ENCODE measurements at regions not wholly inside any gene's neighbourhood (a gene's known extent, or its start where the extent isn't known, plus 50 kb on each side); places are given as distances from the start of the nearest gene placed in this dataset.

DNA sequence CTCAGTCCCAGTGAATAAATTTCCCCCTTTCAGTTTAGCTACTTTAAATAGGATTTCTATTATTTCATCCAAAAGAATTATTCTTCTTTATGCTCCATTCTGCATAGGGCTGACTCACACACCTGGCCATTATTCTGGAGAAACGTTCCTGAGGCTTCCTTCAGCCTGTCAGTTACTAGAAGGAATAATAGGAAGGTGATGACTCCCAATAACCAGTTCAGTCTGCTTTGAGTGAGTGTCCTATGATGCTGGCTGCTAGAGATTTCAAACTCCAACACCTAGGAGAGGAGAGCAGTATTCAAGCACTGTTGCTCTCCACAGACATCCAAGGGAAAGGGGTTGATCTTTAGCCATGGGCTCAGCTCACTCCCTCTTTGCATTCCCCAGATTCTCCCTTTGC, 117.8 kb downstream of the KCTD12 start:
- TF ChIP-seq, protein P1, sequence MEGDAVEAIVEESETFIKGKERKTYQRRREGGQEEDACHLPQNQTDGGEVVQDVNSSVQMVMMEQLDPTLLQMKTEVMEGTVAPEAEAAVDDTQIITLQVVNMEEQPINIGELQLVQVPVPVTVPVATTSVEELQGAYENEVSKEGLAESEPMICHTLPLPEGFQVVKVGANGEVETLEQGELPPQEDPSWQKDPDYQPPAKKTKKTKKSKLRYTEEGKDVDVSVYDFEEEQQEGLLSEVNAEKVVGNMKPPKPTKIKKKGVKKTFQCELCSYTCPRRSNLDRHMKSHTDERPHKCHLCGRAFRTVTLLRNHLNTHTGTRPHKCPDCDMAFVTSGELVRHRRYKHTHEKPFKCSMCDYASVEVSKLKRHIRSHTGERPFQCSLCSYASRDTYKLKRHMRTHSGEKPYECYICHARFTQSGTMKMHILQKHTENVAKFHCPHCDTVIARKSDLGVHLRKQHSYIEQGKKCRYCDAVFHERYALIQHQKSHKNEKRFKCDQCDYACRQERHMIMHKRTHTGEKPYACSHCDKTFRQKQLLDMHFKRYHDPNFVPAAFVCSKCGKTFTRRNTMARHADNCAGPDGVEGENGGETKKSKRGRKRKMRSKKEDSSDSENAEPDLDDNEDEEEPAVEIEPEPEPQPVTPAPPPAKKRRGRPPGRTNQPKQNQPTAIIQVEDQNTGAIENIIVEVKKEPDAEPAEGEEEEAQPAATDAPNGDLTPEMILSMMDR (IDR thresholded peaks at IDR 0.05; ENCODE audit: low read depth, low read length, missing control alignments): no peak
- no peak overlapping the region for H3K4me3 ChIP-seq (ENCODE audit: low read depth, low read length)
- DNase-seq (ENCODE audit: low read depth): no peak

DNA sequence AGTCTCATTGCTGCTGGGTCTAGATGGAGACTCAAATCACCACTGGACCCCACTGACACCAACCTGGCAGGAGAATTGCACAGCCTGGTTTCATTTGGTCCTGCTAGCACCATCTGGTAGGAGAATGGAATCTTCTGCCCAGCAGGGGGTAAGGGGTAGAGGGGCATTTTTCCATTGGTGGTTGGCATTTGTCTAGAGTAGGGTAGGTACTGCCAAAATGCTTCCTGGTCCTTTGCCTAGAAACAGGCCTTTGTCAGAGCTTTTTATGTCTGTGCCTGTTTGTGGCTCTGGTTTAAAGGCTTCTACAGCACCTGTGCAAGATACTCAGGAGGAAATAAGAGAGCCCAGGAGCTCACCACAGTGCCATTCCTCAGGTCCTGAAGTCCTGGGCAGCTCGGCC, 121.3 kb downstream of the KCTD12 start:
- TF ChIP-seq, protein P1 (IDR thresholded peaks at IDR 0.05; ENCODE audit: low read depth, low read length, missing control alignments): no peak
- H3K4me3 ChIP-seq (ENCODE audit: low read depth, low read length): no peak overlapping the region
- DNase-seq (ENCODE audit: low read depth): no peak

DNA sequence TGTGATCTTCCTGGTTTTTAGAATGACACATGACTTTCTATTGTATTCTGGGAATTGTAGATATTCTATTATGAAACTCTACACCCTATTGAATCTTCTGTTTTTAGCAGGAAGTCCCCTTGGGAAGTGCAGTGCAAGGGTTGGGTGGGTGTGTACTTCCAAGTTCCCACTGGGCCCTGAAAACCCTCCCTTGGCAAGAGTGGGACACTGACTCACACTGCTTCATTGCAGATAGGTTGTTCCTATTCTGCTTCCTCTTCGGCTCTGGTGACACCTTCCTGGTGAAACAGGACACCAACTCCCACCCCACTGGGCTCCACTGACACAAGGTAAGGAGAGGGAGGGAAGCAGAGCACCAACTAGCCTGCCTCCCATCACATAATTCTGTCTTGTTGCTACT, 121.8 kb downstream of the KCTD12 start:
- TF ChIP-seq, protein P1 (IDR thresholded peaks at IDR 0.05; ENCODE audit: low read depth, low read length, missing control alignments): no peak
- H3K4me3 ChIP-seq (ENCODE audit: low read depth, low read length): no peak overlapping the region
- no peak for DNase-seq (ENCODE audit: low read depth)

DNA sequence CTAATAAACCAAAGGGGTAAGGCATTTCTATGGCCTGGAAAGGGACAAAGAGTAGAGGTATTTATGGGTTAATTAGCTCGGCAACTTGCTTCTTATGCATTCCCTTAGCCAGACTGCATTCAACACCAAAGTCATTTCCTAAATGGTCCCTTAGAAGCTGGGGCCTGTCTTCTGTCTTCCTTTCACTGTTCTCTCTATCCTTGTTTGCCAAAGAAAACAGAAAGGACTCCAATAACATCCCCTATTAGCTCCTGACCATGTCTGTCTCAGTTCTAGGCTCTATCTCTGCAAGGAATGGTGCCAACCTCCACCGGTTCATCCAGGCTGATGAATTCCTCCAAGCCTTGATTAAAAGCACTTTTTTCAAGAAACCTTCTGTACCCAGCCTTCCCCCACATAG, 123.5 kb downstream of the KCTD12 start:
- no peak overlapping the region for H3K4me3 ChIP-seq (ENCODE audit: low read depth, low read length)
- DNase-seq (ENCODE audit: low read depth): no peak
- TF ChIP-seq, protein P1 (IDR thresholded peaks at IDR 0.05; ENCODE audit: low read depth, low read length, missing control alignments): no peak

DNA sequence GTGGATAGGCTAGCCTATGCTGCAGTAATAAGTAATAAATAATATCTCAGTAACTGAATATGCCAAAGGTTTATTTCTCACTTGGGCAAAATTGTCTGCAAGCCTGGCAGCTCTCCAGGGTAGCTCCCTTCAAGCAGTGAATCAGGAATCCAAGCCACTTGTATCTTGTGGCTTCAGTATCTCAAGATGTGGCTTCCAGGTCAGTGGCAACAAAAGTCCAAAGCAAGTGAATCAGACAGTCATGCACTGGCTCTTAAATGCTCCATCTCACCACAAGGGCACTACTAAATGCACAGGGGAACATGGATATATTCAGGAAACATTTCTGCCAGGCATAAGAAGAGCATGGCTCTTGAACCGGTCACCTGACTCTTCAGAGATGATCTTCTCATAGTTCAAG, 126.3 kb downstream of the KCTD12 start:
- H3K4me3 ChIP-seq (ENCODE audit: low read depth, low read length): no peak overlapping the region
- DNase-seq (ENCODE audit: low read depth): no peak
- TF ChIP-seq, protein P1 (IDR thresholded peaks at IDR 0.05; ENCODE audit: low read depth, low read length, missing control alignments): no peak

DNA sequence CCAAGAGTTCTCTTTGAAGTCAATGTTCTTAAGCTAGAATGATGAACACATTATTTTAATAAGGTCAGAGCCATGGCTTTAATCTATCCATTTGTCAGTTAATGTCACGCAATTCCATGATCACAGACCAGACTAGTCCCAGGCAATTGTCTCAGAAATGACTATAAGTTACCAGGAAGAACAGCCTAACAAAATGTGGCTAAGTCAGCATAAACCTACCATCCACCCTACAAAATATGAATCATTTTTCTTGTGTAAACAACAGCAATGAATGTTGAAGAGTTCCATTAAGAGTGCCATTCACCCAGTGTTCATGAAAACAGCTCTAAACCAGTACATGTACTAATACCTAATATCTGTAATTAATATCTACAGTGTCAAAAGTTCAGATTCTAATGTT, 127.5 kb downstream of the KCTD12 start:
- H3K4me3 ChIP-seq (ENCODE audit: low read depth, low read length): no peak overlapping the region
- TF ChIP-seq, protein P1 (IDR thresholded peaks at IDR 0.05; ENCODE audit: low read depth, low read length, missing control alignments): no peak
- no peak for DNase-seq (ENCODE audit: low read depth)

DNA sequence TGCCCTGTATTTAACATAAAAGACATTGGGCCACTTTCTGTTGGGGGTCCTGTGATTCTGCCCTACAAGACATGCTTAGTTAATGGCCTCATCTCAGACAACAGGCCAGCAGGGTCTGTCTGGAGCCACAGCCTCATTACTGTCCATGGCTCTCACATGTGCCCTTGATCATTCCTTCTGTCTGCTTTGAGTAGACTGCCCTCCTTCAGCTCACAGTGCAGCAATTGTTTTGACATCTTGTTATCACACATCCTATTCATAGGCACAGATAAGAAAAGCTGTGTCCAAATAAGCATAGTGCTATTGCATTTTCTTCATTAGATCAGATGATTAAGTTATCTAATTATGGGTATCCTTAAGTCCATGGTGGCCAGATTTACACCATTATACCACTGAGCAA, 127.9 kb downstream of the KCTD12 start:
- no peak for DNase-seq (ENCODE audit: low read depth)
- TF ChIP-seq, protein P1 (IDR thresholded peaks at IDR 0.05; ENCODE audit: low read depth, low read length, missing control alignments): no peak
- no peak overlapping the region for H3K4me3 ChIP-seq (ENCODE audit: low read depth, low read length)
